ENCODE measurements at regions not wholly inside any gene's neighbourhood (a gene's known extent, or its start where the extent isn't known, plus 50 kb on each side); places are given as distances from the start of the nearest gene placed in this dataset.

DNA sequence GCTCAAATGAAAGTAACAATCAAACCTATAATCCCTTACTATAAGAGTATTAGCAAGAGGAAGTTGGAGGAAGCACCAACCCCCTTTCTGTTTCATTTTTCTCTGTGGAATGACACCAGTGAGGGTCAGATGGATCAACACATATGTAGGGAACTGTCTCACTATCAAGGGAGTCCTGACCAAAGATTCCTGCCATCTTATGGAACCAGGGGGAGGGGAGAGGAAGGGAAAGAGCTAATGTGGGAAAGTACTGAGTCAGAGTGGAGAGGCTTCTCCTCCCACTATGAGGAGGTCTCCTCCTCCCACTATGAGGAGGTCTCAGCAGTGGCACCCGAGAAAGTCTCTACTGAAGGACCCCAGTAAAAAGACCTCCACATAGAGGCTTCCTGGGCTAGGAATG lies 73.3 kb upstream of the PCSK1 start:
- TF ChIP-seq, protein P1, sequence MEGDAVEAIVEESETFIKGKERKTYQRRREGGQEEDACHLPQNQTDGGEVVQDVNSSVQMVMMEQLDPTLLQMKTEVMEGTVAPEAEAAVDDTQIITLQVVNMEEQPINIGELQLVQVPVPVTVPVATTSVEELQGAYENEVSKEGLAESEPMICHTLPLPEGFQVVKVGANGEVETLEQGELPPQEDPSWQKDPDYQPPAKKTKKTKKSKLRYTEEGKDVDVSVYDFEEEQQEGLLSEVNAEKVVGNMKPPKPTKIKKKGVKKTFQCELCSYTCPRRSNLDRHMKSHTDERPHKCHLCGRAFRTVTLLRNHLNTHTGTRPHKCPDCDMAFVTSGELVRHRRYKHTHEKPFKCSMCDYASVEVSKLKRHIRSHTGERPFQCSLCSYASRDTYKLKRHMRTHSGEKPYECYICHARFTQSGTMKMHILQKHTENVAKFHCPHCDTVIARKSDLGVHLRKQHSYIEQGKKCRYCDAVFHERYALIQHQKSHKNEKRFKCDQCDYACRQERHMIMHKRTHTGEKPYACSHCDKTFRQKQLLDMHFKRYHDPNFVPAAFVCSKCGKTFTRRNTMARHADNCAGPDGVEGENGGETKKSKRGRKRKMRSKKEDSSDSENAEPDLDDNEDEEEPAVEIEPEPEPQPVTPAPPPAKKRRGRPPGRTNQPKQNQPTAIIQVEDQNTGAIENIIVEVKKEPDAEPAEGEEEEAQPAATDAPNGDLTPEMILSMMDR (IDR thresholded peaks at IDR 0.05 in 2 of 3, conservative IDR thresholded peaks at IDR 0.05 in 1 of 3; ENCODE audit: borderline replicate concordance in 1 of 3, insufficient read depth in 1 of 3, low read depth in 2 of 3, low read length in 2 of 3) = no peak
- TF ChIP-seq RAD21 (IDR thresholded peaks at IDR 0.05; ENCODE audit: low read depth) (no peak), POLR2A (IDR thresholded peaks at IDR 0.05; ENCODE audit: borderline replicate concordance, extremely low read depth, insufficient read depth, insufficient read length) (no peak), ZNF274 (IDR thresholded peaks at IDR 0.05; ENCODE audit: low read depth, low read length) (no peak), EZH2phosphoT487 (IDR thresholded peaks at IDR 0.05; ENCODE audit: borderline replicate concordance) (no peak), SRF (IDR thresholded peaks at IDR 0.05; ENCODE audit: low read depth) (no peak), EZH2 (IDR thresholded peaks at IDR 0.05) (no peak), POLR2AphosphoS5 (IDR thresholded peaks at IDR 0.05; ENCODE audit: low read depth, low read length) (no peak), CBX3 (IDR thresholded peaks at IDR 0.05; ENCODE audit: low read depth) (no peak), TCF7L2 (IDR thresholded peaks at IDR 0.05; ENCODE audit: borderline replicate concordance, extremely low read depth, insufficient read depth, insufficient read length) (no peak)
- TF ChIP-seq, protein P2, sequence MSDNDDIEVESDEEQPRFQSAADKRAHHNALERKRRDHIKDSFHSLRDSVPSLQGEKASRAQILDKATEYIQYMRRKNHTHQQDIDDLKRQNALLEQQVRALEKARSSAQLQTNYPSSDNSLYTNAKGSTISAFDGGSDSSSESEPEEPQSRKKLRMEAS (IDR thresholded peaks at IDR 0.05) = no peak
- TF ChIP-seq, protein P3, sequence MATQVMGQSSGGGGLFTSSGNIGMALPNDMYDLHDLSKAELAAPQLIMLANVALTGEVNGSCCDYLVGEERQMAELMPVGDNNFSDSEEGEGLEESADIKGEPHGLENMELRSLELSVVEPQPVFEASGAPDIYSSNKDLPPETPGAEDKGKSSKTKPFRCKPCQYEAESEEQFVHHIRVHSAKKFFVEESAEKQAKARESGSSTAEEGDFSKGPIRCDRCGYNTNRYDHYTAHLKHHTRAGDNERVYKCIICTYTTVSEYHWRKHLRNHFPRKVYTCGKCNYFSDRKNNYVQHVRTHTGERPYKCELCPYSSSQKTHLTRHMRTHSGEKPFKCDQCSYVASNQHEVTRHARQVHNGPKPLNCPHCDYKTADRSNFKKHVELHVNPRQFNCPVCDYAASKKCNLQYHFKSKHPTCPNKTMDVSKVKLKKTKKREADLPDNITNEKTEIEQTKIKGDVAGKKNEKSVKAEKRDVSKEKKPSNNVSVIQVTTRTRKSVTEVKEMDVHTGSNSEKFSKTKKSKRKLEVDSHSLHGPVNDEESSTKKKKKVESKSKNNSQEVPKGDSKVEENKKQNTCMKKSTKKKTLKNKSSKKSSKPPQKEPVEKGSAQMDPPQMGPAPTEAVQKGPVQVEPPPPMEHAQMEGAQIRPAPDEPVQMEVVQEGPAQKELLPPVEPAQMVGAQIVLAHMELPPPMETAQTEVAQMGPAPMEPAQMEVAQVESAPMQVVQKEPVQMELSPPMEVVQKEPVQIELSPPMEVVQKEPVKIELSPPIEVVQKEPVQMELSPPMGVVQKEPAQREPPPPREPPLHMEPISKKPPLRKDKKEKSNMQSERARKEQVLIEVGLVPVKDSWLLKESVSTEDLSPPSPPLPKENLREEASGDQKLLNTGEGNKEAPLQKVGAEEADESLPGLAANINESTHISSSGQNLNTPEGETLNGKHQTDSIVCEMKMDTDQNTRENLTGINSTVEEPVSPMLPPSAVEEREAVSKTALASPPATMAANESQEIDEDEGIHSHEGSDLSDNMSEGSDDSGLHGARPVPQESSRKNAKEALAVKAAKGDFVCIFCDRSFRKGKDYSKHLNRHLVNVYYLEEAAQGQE (IDR thresholded peaks at IDR 0.05; ENCODE audit: low read depth) = no peak
- TF ChIP-seq, protein P4, sequence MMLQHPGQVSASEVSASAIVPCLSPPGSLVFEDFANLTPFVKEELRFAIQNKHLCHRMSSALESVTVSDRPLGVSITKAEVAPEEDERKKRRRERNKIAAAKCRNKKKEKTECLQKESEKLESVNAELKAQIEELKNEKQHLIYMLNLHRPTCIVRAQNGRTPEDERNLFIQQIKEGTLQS (IDR thresholded peaks at IDR 0.05) = no peak
- TF ChIP-seq, protein P5, sequence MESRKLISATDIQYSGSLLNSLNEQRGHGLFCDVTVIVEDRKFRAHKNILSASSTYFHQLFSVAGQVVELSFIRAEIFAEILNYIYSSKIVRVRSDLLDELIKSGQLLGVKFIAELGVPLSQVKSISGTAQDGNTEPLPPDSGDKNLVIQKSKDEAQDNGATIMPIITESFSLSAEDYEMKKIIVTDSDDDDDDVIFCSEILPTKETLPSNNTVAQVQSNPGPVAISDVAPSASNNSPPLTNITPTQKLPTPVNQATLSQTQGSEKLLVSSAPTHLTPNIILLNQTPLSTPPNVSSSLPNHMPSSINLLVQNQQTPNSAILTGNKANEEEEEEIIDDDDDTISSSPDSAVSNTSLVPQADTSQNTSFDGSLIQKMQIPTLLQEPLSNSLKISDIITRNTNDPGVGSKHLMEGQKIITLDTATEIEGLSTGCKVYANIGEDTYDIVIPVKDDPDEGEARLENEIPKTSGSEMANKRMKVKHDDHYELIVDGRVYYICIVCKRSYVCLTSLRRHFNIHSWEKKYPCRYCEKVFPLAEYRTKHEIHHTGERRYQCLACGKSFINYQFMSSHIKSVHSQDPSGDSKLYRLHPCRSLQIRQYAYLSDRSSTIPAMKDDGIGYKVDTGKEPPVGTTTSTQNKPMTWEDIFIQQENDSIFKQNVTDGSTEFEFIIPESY (IDR thresholded peaks at IDR 0.05; ENCODE audit: extremely low read depth, insufficient replicate concordance, low read length) = no peak

Data from HCT116 (cell line).